ENCODE measurements at regions not wholly inside any gene's neighbourhood (a gene's known extent, or its start where the extent isn't known, plus 50 kb on each side); places are given as distances from the start of the nearest gene placed in this dataset.

- Mint-ChIP-seq H3K4me1 (peaks cover 4% of the 10 kb centered on the region), H3K27me3 (ENCODE audit: low read depth in 3 of 3) (peaks cover 2 to 7% (median 5%) of the 10 kb centered on the region in 3 donors), H3K4me3 (no peak overlapping the region), H3K27ac (peak overlapping the region in 1 of 7 donors; percentile 10), H3K36me3 (no peaks in the 10 kb centered on the region), H3K9me3 (peaks cover 0 to 4% (median 0%) of the 10 kb centered on the region in 7 donors)
- Histone ChIP-seq H3K36me3 (replicated peaks in 1 of 2; ENCODE audit: control insufficient read depth in 1 of 2, insufficient read depth in 2 of 2, low read length in 2 of 2) (no peaks in the 10 kb centered on the region), H3K4me2 (replicated peaks; ENCODE audit: extremely low read depth, low read length, poor library complexity, severe bottlenecking) (no peak overlapping the region), H3K79me2 (ENCODE audit: insufficient read depth, low read length) (no peaks in the 10 kb centered on the region), H3K27me3 (ENCODE audit: control insufficient read depth in 2 of 2, insufficient read depth in 2 of 2, low read length in 2 of 2) (no peaks in the 10 kb centered on the region), H3K9ac (ENCODE audit: insufficient read depth, low read length, poor library complexity, severe bottlenecking) (no peak overlapping the region), H3K27ac (ENCODE audit: low read depth in 1 of 2, low read length in 2 of 2) (no peak overlapping the region), H4K20me1 (ENCODE audit: insufficient read depth, low read length) (no peaks in the 10 kb centered on the region), H2AFZ (ENCODE audit: insufficient read depth, low read depth, low read length, poor library complexity, severe bottlenecking) (no peak overlapping the region), H3K4me3 (replicated peaks in 1 of 3; ENCODE audit: low read depth in 2 of 3, low read length in 3 of 3) (no peak overlapping the region), H3K4me1 (ENCODE audit: control insufficient read depth in 1 of 2, insufficient read depth in 2 of 2, low read length in 2 of 2) (no peaks in the 10 kb centered on the region), H3K9me3 (replicated peaks in 1 of 2; ENCODE audit: control insufficient read depth in 1 of 2, insufficient read depth in 1 of 2, low read length in 2 of 2) (no peaks in the 10 kb centered on the region)
- intact Hi-C loops (cut with micrococcal nuclease), result no loop called here
- 93% methylated on average over 5 of the region's 7 CpGs for WGBS (ENCODE audit: insufficient coverage)
- no peak for DNase-seq
- no peak for TF ChIP-seq CTCF (IDR thresholded peaks at IDR 0.05)
Measured at GRCh38 chr17:27403480-27404005, 52.7 kb upstream of the KSR1 start.

GRCh38 chr17:27404676-27405075 is 51.6 kb upstream of the KSR1 start:
- Mint-ChIP-seq H3K4me3 (no peak overlapping the region), H3K27ac (no peak overlapping the region), H3K9me3 (peaks cover 0 to 4% (median 0%) of the 10 kb centered on the region in 7 donors), H3K27me3 (ENCODE audit: low read depth in 3 of 3) (peaks cover 2 to 7% (median 3%) of the 10 kb centered on the region in 3 donors), H3K4me1 (peaks cover 8% of the 10 kb centered on the region), H3K36me3 (no peaks in the 10 kb centered on the region)
- H3K4me2 ChIP-seq (replicated peaks; ENCODE audit: extremely low read depth, low read length, poor library complexity, severe bottlenecking), result no peak overlapping the region
- H3K4me3 ChIP-seq (replicated peaks in 1 of 3; ENCODE audit: low read depth in 2 of 3, low read length in 3 of 3), result no peak overlapping the region
- H3K9me3 ChIP-seq (replicated peaks in 1 of 2; ENCODE audit: control insufficient read depth in 1 of 2, insufficient read depth in 1 of 2, low read length in 2 of 2), result no peaks in the 10 kb centered on the region
- no peaks in the 10 kb centered on the region for H3K4me1 ChIP-seq (ENCODE audit: control insufficient read depth in 1 of 2, insufficient read depth in 2 of 2, low read length in 2 of 2)
- no peaks in the 10 kb centered on the region for H3K36me3 ChIP-seq (replicated peaks in 1 of 2; ENCODE audit: control insufficient read depth in 1 of 2, insufficient read depth in 2 of 2, low read length in 2 of 2)
- no peak overlapping the region for H2AFZ ChIP-seq (ENCODE audit: insufficient read depth, low read depth, low read length, poor library complexity, severe bottlenecking)
- DNase-seq, result no peak
- intact Hi-C loops (cut with micrococcal nuclease), result no loop called here
- no peaks in the 10 kb centered on the region for H3K79me2 ChIP-seq (ENCODE audit: insufficient read depth, low read length)
- no peaks in the 10 kb centered on the region for H3K27me3 ChIP-seq (ENCODE audit: control insufficient read depth in 2 of 2, insufficient read depth in 2 of 2, low read length in 2 of 2)
- no peak overlapping the region for H3K9ac ChIP-seq (ENCODE audit: insufficient read depth, low read length, poor library complexity, severe bottlenecking)
- no peak overlapping the region for H3K27ac ChIP-seq (ENCODE audit: low read depth in 1 of 2, low read length in 2 of 2)
- no peak for TF ChIP-seq CTCF (IDR thresholded peaks at IDR 0.05)
- no peaks in the 10 kb centered on the region for H4K20me1 ChIP-seq (ENCODE audit: insufficient read depth, low read length)

All from CD14-positive monocyte (primary cell).